OCI-M1 (cell line): ENCODE measurements at regions not wholly inside any gene's neighbourhood (a gene's known extent, or its start where the extent isn't known, plus 50 kb on each side); places are given as distances from the start of the nearest gene placed in this dataset.

Source experiments
- DNase-seq: peaks from one replicate; lab custom pipeline; 2025; lab: John Stamatoyannopoulos, UW

DNA sequence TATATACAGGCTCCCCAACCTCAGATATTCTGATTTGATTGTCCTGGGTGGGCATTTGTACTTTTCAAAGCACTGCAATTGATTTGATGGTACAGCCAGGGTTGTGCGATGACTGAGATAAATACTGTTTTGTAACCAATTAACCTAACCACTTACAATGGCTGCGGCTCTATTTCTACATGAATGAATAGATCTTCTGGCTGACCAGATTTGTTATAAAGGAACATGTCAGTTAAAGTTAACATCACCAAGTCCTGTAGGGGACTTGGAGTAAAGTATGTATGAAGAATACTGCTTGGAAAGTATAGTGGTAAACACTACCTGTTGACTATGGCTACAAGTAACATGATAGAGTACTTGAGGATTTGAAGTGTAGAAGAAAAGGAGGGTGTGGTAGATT is 369.2 kb upstream of the JAG1 start:
- no peak for DNase-seq

DNA sequence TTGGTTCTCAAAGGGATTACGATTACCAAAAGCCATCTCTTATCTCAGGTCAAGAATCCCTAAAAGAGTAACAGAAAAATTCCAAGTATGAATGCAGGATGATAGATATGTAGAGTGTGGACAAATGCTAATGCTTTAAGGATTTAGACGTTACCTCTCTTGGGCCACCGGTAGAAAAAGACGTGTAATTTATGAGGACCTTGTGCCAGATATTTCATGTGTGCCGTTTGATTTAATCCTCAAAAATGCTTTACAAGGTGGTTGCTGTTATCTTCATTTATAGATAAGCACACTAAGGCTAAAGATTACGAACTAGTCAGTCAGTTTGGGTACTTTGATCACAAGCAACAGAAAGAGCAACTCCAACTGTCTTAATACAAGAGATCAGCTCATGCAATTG is 370.8 kb upstream of the JAG1 start:
- DNase-seq: no peak

DNA sequence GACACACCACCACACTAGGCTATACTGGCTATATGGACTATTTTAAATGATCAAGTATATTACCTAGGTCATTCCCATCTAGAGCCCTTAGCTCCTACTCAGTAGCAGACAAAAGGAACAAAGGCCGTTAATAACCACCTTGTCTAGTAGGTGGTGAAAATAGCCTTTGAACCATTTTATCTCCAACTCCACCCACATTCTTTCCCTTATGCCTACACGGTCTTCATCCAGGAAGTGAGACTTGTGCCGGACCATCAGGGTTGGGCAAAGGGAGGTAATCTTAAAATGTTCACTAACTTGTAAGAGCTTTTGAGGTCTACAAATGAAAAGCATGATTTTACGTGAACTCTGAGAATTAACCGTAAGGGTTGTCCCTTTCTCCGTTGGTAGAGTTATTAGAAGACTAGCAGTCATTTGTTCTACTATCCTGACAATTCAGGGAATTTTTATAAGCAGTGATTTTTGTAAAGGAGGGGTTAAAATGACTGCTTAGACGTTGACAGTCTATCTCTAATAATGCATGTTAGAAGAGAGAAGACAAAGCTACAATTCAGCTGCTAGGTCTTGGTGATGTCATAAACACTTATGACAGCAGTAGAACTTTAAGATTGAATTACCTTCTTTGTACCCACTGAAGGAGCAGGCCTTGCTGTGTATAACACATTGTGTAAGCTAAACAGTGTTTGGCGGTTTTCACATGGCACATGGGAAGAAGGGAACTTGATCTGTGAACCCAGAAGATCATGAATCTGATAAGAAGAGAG is 371.8 kb upstream of the JAG1 start:
- no peak for DNase-seq

DNA sequence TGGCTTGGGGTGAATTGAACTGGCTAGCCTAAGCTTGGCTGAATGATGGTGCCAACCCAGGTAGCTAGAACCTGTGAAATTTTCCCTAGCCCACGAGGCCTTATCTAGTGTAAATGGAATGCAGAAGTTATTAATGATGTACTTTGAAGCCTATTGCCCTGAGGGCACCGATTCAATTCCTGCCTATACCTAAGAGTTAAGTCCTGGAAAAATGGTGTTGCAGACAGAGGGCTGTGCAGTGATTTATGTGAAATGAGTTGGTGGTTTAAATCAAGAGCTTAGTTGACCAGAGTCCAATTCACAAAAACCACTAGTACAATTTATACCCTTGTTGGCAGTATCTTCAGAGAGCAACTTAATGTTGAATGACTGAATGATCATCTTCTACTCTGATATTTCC is 373.8 kb upstream of the JAG1 start:
- DNase-seq: no peak

DNA sequence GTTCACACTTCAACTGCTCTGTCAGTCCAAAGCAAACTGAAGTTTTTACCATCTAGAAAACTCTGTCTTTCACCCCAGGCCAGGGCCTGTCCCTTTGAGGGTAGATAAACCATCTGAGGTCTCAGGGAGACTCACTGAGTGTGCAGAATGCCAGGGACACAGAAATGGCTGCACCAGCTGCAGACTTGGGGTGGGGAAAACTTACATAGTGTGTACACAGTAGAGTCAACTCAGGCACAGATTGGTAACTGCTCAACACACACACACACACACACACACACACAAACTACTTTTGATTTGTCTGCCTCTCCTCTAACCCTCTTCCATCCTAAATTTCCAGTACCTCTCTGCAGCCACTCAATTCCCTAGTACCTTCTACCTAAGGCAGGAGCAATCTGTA is 374.9 kb upstream of the JAG1 start:
- no peak for DNase-seq

DNA sequence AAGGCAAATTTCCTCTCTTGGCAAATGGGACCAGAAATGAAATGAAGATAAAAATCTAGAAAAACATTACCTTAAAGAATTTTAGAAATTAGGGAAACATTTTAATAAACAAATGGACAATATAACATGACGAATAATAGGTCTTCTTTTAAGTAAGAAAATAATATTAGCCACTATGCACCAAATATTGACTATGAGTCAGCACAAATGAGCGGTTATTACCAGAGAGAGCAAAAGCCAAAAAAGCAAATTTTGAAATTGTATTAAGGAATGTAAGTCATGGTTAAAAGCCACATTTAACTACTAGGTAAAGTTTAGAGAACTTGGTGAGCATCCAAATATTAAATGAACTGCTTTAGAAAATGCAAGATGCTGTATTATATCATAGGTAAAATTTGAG is 376.6 kb upstream of the JAG1 start:
- DNase-seq: no peak

DNA sequence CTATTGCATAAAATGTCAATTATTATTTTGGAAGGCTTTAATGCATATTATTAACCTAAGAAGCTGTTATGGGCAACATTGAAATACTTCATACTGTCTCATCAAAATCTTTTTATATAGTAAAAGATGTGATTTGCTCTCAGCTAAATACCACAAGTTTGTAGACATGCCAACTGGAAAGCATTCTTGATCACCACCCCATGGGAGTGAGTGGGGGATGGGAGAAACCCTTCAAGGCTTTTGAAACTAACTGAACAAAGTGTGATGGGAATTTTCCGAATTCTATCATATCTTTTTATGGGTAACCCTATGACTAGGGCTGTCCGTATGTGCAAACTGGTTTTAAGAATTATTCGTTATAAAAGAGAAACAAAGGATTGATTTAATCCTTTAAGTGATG is 377.3 kb upstream of the JAG1 start:
- no peak for DNase-seq

DNA sequence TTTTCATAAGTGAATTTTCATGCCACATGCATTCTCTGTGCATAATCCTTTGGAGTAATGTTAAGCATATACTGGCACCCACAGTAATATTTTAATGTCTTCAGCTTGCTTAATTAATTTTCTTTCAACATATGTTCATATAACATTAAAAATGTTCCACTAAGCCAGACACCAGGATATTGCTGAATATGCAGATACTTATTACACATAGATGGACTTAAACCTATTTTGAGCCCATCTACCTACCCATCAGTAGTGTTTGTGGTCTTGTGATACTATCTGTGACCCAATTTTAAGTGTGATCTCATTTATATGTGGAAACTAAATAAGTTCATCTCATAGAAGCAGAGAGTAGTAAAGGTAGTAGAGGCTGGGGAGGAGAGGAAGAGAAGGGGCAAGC is 379.5 kb upstream of the JAG1 start:
- no peak for DNase-seq

DNA sequence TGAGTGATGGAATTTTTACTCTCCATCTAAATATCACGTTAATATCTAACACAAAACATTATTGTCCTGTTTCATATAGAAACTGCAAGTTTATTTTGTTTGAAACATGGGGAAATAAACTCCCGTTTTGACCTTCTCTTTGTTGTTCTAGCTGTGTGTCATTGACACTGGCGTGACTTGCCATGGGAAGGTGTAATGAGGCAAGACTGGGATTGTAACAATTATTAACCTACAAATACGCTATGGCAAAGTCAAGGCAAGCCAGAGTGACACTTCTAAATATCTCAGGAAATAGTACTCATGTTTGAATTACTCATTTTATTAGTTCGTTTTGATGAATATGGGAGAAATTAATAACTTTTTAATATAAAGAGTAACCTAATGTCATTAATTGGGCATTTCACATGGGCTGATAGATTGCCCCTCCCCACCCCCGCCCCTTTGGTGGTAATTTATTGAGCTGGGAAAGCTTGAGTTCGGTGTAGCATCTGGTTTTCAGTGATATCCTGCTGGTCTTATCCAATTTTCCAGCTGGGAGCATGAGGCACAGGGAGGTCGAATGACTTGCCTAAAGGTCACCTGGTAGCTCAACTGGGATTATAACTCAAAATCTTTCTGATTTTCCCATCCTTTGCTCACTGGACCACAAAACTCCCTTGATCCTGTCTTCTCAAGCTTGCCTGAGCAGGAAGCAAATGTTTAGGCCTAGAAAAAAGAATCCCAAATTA is 380.6 kb upstream of the JAG1 start:
- no peak for DNase-seq

DNA sequence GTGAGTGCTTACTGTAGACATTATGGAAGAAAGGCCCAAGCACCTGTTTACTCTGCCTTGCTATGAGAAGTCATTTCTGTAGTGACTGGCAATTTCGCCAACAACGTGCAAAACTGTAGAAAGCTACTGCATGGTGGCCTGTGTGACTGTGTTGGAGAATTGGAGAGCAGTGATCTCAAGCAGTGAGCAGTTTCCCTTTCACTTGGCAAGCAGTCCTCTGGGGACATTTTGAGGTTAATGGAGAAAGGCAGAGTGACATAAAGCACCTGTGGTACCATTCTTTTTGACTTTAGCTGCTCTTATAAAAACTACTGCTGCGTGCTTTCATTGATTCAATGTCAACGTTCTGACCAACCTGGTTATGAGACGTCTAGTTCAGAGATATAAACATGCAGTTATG is 382.6 kb upstream of the JAG1 start:
- DNase-seq: no peak

DNA sequence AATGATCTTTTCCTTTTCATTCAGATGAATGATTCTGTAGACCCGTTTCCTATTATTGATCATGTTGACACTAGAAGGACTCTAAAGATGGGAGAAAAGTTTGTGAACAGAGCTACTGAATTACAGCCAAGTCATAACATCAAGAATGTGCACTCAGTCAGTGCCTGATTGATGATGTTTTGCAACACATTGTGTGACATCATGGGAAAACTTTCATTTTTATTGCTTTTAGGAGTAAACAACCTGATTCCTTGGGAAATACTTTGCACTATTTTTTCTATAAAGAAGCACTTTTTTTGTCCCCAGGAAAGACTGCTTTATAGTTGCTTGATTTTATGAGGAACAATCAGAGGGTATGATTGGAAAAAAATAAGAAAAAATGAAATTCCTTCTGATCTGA is 383.8 kb upstream of the JAG1 start:
- DNase-seq: no peak

DNA sequence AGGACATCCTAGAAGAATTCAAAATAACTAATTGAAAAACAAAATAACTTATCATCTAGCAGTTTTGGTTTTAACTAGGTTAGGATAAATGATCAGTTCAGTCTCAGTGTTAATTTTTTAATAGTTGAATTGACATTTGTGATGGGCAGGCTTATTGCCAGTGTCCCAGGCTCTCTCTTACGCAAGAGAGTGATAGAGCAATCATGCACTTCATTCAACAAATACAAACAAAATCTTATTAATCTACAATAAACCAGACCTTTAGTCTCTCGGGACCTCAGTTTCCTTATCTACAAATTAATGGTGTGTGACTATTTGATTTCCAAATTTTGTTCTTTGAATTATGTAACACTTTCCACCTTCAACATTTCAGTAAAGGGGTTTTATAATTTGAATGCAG is 385.9 kb upstream of the JAG1 start:
- no peak for DNase-seq

DNA sequence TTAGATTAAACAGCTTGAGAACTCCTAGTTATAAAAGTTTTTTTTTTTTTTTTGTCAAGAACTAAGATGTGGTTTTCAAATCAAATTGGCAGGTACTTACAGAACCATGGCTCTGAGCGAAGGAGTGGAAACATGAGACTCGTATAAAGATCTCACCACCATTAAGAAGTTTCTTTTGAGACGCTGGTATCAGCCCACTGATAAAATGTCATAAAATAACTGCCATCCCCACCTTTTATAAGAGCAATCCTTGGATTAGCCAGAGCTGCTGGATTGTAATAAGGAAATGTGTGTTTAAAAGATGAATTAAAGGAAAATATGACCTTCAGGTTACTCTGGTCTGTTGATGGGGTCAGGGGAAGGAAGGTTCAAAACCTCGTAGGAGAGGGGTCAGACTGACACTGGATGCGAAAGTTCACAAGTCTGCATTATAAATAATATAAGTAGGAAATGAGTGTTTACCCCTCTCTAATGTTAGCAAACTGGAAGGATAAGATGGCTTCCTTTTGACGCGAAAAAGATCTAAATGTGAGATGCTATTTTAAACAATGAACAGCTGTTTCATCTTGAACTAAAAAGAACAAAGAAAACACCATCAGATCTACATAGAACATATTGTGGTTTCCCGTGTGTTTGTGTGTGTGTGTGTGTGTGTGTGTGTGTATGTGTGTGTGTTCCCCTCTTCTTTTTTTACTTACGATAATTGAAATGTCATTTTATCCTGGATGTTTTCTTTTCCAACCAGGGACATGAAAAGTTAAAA is 386.8 kb upstream of the JAG1 start:
- no peak for DNase-seq

DNA sequence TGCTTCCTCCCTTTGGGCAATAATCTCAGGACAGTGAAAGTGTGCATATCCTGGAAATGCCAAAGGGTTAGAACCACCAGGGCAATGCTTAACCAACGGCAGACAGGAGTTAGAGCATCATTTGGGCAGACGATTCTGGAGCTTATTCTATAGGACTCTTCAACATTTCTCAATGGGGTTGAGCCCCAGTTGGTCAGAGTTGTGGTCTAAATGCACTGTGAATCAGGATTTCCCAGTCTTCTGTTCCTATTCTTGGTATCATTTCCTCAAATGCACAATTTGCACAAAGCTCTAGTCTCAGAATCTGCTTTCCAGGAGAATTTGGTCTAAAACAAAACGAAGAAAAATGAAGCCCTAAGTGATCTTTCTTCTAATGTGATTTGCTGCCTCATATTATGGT is 389.6 kb upstream of the JAG1 start:
- no peak for DNase-seq

DNA sequence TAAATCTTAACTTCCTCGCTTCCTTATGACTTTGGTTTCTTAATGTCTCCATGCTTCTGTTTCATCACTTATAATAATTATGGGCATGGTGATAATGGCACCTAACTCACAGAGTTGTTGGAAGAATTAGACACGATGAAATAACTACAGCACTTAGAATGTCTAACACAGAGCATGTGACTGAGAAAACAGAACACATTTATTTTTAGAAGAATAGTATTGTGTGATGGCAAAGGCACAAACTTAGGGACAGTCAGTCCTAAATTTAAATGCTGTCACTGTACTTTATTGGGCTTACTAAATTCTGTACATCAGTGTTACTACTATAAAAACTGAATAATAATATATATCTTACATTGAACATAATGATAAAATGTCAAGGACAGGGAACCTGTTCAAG is 391.1 kb upstream of the JAG1 start:
- no peak for DNase-seq

DNA sequence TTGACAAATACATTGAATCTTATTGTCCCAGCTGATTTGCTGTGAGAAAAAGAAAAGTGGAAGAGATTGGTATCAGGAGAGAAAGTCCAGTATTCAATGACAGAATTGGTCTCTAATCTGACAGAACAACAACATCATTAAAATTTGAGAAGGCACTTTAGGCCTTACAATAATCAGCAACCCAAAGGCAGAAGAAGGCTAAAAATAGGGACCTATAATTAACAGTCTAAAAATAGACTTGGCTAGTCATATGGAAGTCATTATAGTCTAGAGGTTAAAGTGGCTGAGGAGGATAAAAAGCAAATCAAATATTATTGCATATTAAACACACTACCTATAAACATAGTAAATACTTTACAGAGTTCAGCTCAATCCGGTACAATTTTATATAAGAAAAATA is 393.6 kb upstream of the JAG1 start:
- DNase-seq: no peak

DNA sequence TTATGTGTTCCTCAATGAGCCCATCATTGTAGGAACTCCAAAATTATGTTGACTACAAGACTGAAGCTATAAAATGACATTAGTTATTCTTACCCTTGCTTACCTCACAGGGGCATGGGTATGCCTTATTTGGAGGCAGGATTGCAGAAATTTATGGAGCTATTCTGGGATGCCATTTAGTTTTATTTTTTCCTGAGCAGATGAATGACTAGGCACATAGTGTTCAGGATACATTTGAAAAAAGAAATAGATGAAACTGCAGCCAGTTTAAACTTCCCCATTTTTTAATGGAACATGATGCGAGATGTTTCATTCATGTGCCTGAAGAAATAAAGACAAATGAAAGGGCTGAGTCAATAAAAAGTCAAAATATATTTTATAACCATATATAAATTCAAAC is 399.2 kb upstream of the JAG1 start:
- no peak for DNase-seq

DNA sequence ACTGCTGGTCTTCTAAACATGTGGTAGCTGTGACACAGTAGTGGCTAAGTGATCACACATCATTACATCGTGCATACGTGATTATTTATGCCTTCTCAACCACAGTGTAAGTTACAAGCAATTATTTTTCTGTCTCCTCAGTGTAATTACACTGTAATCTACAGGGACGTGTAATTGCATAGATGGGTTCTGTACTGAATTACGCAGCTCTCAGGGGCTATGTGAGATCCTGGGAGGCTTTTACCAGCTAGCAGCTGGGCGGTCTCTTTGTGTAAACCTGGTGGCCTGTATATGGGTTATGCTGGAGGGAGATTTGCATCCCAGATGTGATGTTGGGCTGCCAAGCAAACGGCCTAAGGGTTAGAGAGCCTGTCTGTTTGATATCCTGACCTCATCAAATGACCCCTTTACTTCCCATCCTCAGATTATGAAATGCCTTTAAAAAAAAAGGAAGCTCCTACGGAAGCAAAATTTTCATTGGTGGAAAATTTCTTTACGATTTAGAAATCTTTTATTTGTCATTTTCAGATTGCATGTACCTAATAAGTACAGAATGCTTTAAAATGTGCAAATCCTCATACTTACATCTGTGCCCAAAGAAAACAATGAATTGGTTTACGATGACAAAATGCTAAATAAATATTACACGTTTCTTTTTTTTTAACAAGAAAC is 402.8 kb upstream of the JAG1 start:
- DNase-seq: no peak

DNA sequence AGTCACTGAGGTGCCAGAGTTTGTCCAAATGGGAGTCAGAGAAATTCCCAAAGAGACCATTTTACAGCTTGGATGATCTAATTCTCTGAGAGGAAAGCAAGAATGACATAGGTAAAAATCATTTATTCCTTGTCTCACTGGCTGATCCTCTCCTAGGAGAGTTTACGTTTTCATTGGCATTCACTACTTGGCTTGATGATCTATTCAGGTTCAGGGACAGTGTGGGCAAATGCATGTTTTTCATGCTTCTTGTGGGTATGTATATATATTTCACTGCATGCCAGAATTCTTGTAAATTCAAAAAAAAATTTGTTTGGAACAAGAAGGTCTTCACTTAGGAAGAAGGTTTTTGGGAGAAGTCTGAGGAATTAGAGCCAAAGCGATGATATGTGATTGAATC is 403.4 kb upstream of the JAG1 start:
- DNase-seq: no peak

DNA sequence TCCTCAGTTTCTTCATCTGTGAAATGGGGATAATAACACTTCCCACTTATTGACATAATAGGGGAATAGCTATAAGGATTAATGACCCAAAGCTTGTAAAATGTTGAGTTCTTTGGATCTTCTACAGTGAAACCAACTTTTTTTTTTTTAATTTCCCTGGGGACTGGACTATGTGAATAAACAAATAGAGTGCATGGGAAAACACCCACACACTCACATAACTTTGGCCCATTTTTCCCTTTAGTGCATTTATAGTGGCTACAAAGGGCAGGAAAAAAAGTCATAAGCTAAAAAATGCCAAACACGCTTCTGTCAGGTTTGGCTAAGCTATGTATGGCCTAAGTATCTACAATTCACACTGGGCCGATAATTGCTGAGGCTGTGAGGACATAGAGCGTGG is 406.2 kb upstream of the JAG1 start:
- DNase-seq: no peak

DNA sequence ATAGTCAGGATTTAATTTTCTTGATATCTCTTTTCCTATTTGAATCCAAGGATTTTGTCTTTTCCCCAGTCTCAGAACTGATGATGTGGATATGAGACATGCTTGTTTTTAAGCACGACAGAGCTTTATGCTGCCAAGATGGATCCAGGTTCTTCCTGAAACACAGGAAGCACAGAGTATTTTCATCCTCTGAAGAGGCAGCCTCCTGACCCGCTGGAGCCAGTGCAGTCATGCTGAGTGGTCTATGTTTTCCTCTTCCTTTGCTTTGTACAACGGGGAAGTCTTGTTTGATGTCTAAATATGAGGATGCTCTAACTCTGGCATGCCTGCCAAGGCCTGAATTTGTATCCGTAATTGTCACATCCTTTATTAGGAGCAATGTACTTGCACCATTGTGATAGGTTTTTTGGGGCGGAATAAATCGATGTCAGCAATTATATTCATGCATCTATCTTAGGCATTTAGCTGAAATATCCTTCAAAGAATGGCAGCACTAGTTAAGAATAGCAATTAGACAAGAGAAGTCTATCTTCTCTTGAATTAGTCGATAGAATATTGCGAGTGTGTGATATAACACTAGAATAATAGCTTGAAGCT is 407.1 kb upstream of the JAG1 start:
- no peak for DNase-seq

DNA sequence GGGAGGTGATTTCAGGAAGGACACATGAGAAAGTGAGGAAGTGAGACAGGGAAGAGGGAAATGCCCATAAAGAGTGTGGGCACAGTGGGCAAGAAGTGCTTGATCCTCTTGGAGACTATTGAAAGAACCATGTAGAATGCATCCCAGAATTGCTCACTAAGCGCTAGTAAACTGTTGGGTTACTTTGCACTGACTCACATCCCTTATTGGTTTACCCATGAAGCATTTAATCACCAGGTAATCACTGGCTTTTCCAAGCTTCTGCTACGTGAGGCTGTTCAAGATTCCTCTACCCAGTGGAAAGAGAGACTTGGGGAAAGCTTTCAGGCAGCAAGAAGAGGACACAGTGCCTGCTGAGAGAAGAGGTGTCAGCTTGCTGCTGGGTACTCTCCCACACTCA is 410.0 kb upstream of the JAG1 start:
- no peak for DNase-seq
